ENCODE measurements at regions not wholly inside any gene's neighbourhood (a gene's known extent, or its start where the extent isn't known, plus 50 kb on each side); places are given as distances from the start of the nearest gene placed in this dataset.

DNA sequence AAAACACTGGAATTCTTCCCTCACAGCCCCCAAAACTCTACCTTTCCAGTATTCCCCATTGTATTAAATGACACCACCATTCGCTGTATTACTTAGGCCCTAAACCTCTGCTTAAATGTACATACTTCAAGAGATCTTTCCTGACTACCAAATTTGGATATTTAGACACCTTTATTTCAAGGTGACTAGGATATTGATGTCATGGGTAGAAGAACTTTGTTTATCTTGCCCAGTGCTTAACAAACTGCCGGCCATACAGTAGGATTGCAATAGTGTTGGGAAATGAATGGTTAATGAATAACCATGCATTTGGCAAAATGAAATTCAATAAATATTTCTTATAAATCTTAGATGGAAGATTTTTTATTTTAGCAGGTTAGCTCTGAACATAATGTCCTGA lies 86.2 kb upstream of the CA10 start:
- no peaks in the 10 kb centered on the region for H3K36me3 Mint-ChIP-seq (ENCODE audit: low read depth)
- H3K9me3 Mint-ChIP-seq: peaks cover 33% of the 10 kb centered on the region
- no peak for DNase-seq
- no peaks in the 10 kb centered on the region for H3K27me3 Mint-ChIP-seq (ENCODE audit: insufficient read depth)
- H3K4me1 Mint-ChIP-seq (ENCODE audit: low read depth): no peaks in the 10 kb centered on the region
- no peak overlapping the region for H3K27ac Mint-ChIP-seq
- TF ChIP-seq, protein P1, sequence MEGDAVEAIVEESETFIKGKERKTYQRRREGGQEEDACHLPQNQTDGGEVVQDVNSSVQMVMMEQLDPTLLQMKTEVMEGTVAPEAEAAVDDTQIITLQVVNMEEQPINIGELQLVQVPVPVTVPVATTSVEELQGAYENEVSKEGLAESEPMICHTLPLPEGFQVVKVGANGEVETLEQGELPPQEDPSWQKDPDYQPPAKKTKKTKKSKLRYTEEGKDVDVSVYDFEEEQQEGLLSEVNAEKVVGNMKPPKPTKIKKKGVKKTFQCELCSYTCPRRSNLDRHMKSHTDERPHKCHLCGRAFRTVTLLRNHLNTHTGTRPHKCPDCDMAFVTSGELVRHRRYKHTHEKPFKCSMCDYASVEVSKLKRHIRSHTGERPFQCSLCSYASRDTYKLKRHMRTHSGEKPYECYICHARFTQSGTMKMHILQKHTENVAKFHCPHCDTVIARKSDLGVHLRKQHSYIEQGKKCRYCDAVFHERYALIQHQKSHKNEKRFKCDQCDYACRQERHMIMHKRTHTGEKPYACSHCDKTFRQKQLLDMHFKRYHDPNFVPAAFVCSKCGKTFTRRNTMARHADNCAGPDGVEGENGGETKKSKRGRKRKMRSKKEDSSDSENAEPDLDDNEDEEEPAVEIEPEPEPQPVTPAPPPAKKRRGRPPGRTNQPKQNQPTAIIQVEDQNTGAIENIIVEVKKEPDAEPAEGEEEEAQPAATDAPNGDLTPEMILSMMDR (IDR thresholded peaks at IDR 0.05): no peak
- no peak overlapping the region for H3K4me3 Mint-ChIP-seq

DNA sequence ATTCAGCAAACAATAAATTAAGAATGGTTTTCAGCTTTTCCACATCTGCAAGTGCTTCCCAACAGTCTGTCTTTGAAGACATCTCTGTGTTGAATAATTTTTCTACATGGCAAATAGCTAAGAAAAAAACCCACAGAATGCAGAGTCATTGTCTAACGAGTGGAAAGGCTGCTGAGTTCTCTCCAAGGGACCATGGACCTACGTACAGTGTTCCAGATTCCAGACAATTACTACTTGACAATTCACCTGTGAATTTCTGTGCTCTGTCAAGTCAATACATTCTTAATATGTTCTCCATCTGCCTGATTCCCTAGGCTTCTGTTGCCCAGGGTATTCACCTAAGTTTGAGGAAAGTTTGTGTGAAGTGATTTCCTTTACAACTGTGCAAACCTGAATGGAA lies 83.8 kb upstream of the CA10 start:
- no peak overlapping the region for H3K4me3 Mint-ChIP-seq
- no peaks in the 10 kb centered on the region for H3K36me3 Mint-ChIP-seq (ENCODE audit: low read depth)
- H3K27me3 Mint-ChIP-seq (ENCODE audit: insufficient read depth): no peaks in the 10 kb centered on the region
- DNase-seq: no peak
- peaks cover 46% of the 10 kb centered on the region for H3K9me3 Mint-ChIP-seq
- H3K27ac Mint-ChIP-seq: no peak overlapping the region
- TF ChIP-seq, protein P1 (IDR thresholded peaks at IDR 0.05): no peak
- H3K4me1 Mint-ChIP-seq (ENCODE audit: low read depth): no peaks in the 10 kb centered on the region

DNA sequence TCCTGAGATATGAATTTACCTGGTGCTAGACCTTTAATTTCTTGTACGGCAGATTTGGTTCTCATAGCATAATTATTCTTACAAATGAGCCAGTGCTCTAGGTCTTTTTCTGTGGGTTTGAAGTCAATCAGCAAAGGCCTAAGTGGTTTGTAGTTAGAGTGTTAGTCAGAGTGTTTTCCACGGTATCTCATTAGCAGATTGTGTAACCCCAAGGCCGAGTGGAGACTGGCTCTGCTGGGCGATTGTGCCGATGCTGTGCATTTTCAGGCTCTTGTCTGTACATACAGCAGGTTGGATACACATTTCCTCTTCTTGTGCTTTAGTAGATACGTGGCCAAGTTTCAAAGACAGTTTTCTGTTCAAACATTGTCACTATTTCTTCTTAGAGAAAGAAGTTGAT lies 78.6 kb upstream of the CA10 start:
- TF ChIP-seq, protein P1 (IDR thresholded peaks at IDR 0.05): no peak
- DNase-seq: no peak
- no peak overlapping the region for H3K4me3 Mint-ChIP-seq

DNA sequence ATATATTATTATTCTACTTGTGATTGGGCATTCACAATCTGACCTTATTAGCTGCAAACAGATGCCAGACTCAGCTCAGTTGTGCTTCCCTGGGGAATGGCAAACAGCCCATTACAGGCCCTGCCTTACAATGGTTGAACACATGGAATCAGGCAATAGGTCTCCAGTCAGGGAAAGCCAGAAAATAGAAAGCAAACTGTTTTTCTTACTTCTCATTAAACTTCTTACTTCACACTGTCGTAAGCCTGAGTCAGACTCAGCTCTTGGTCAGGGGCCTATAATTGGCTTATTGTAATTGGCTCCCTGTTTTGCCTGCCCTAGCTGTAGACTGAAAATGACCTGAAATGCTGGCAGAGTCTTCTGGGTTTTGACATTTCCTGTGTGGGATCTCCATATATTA lies 77.0 kb upstream of the CA10 start:
- DNase-seq: no peak
- TF ChIP-seq, protein P1 (IDR thresholded peaks at IDR 0.05): no peak
- H3K36me3 Mint-ChIP-seq (ENCODE audit: low read depth): no peaks in the 10 kb centered on the region
- no peaks in the 10 kb centered on the region; the same call in 1 of the 2 replicates for H3K27me3 Mint-ChIP-seq (ENCODE audit: insufficient read depth)
- no peaks in the 10 kb centered on the region for H3K4me1 Mint-ChIP-seq (ENCODE audit: low read depth)
- H3K4me3 Mint-ChIP-seq: no peak overlapping the region
- peaks cover 58% of the 10 kb centered on the region for H3K9me3 Mint-ChIP-seq
- H3K27ac Mint-ChIP-seq: no peak overlapping the region

More for the DNA sequence above, 78.6 kb upstream of the CA10 start:
- Mint-ChIP-seq H3K36me3 (ENCODE audit: low read depth) (no peaks in the 10 kb centered on the region), H3K27ac (no peak overlapping the region), H3K9me3 (peaks cover 53% of the 10 kb centered on the region), H3K27me3 (ENCODE audit: insufficient read depth) (no peaks in the 10 kb centered on the region; the same call in 1 of the 2 replicates), H3K4me1 (ENCODE audit: low read depth) (no peaks in the 10 kb centered on the region)

DNA sequence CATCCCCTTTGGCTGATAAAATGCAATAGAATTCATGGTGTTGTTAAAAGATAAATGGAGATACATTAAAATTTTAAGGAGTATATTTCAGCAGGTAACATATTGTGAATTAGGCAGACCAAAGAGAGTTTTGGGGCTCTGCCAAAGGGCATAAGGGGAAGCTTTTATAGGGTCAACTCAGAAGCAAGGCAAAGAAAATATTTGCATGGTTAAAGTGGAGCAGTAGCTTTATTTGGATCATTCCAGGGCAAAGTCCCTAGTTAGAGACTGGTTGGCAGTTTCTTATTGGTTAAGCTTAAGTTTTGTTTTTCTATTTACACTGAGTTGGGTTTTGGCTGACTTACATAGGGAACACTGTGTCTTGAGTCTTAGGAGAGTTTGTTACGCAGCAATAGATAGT lies 75.1 kb upstream of the CA10 start:
- peaks cover 49% of the 10 kb centered on the region for H3K9me3 Mint-ChIP-seq
- no peaks in the 10 kb centered on the region; the same call in 1 of the 2 replicates for H3K27me3 Mint-ChIP-seq (ENCODE audit: insufficient read depth)
- no peak for DNase-seq
- no peaks in the 10 kb centered on the region; the same call in 1 of the 2 replicates for H3K36me3 Mint-ChIP-seq (ENCODE audit: low read depth)
- no peak overlapping the region for H3K27ac Mint-ChIP-seq
- H3K4me1 Mint-ChIP-seq (ENCODE audit: low read depth): no peaks in the 10 kb centered on the region
- H3K4me3 Mint-ChIP-seq: no peak overlapping the region
- TF ChIP-seq, protein P1 (IDR thresholded peaks at IDR 0.05): no peak

DNA sequence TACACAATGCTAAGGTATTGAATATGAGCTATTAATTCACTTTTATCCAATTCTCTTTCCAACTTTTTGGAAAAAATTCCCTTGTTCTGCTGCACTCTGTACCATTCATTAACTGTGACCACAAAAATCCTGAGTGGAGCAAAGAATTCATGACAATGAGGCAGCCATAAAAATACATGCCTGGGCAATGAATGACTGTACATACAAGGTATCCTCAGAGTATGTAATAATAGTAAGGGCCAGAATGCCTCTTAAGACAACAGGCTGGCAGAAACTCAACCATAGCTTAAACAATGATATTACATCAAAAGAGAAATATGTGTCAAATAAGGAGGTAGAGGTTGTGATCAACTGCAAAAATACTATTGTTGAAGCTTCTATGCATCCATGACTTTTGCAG lies 74.7 kb upstream of the CA10 start:
- H3K27ac Mint-ChIP-seq: no peak overlapping the region

More for the DNA sequence above, 74.7 kb upstream of the CA10 start:
- no peaks in the 10 kb centered on the region; the same call in 1 of the 2 replicates for H3K36me3 Mint-ChIP-seq (ENCODE audit: low read depth)
- no peaks in the 10 kb centered on the region; the same call in 1 of the 2 replicates for H3K27me3 Mint-ChIP-seq (ENCODE audit: insufficient read depth)
- H3K4me1 Mint-ChIP-seq (ENCODE audit: low read depth): no peaks in the 10 kb centered on the region
- H3K9me3 Mint-ChIP-seq: peaks cover 49% of the 10 kb centered on the region
- DNase-seq: no peak
- no peak overlapping the region for H3K4me3 Mint-ChIP-seq
- TF ChIP-seq, protein P1 (IDR thresholded peaks at IDR 0.05): no peak
